HG02870 (cell line): ENCODE measurements at regions not wholly inside any gene's neighbourhood (a gene's known extent, or its start where the extent isn't known, plus 50 kb on each side); places are given as distances from the start of the nearest gene placed in this dataset.
"Not testable (repeated sequence)": the region's sequence is repeated elsewhere in the genome, so short reads cannot be mapped to it uniquely, and the experiment has no call there.

ENCODE experiments used
- ATAC-seq: cut with Tn5 transposase; IDR thresholded peaks from one replicate; pipeline ENCODE4 v1.9.1; 2021; ENCODE audit warnings: mild to moderate bottlenecking, moderate library complexity; ENCODE audit not compliant: unreplicated experiment

DNA sequence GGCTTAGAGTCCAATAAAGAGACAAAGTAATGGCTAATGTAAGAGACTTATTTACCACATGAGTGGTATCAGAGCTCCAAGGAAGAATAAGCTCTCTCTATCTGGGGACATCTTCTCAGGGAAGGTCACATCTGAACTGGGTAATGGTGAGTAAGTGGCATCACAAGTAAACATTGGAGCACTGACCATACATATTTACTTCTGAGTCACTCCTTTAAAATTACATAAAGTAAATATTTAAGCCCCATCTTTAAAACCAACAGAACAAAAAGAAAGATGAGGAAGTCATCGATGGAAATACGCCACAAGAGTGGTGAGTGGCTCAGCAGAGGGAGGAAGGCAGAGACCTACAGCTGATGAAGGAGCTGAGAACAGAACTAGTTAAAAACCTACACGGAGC is 159.9 kb downstream of the DUSP6 start:
- no peak for ATAC-seq

DNA sequence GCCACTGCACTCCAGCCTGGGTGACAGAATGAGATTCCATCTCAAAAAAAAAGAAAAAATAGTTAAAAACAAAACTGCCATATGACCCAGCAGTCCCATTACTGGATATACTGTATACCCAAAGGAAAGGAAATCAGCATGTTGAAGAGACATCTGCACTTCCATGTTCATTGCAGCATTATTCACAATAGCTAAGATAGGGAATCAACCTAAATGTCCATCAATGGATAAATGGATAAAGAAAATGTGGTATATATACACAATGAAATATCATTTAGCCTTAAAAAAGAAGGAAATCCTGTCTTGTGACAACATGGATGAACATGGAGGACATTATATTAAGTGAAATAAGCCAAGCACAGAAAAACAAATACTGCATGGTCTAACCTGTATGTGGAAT is 160.7 kb downstream of the DUSP6 start:
- ATAC-seq, result not testable (repeated sequence)

DNA sequence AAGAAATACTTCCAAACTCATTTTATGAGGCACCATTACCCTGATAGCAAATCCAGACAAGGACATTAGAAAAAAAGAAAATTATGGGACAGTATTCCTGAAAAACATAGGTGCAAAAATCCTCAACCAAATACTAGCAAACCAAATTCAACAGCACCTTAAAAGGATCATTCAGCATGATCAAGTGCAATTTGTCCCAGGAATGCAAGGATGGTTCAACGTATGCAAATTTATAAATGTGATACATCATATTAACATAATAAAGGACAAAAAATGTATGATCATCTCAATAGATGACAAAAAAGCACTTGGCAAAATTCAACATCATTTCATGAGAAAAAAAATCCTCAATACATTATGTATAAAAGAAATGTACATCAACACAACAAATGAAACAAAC is 162.9 kb downstream of the DUSP6 start:
- no peak for ATAC-seq

DNA sequence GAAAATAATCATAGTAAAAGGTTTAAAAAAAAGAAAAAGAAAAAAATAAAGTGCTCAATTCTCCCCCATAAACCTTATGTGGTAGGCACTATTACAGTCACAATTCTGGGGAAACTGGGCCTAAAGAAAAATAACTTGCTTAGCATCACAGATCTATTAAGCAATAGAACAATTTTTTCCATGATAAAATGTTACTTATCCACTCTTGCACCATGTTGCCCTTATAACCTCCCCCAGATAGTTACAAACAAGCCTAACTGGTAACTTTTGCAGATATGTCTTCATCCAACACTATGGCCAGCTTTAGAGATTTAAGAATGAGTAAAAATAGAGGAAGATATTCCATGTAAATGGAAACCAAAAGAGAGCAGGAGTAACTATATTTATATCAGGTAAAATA is 164.8 kb downstream of the DUSP6 start:
- ATAC-seq, result no peak

DNA sequence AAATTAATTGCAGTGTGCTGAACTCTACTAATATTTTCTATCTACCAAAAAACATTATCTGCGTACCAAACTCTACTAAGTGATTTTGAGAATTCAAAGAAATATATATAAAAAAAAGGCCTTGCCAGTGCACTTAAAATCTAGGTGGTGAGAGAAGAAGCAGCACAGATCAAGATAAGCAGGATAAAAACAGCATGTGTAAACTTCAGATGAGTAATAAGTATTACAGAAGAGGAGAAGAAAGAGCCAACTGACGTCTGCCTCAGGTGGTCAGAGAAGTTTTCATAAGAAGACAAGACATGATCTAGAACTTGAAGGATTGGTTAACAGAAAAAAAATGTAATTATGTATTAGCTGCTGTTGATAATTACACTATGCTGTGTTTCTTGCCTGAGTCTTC is 166.4 kb downstream of the DUSP6 start:
- no peak for ATAC-seq

DNA sequence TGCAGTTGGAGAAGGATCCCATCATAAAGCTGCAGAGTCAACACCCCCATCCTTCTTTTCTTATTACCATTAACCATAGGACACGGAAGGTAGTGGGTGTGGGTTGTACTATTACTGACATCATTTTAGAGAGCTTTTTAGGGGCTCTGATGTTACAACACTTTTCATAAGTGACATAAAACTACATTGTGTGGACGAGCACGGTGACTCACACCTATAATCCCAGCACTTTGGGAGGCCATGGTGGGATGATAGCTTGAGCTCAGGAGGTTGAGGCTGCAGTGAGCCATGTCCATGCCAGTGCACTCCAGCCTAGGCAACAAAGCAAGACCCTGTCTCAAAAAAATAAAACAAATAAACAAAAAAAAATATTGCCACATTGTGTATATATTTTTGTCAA is 167.1 kb downstream of the DUSP6 start:
- no peak for ATAC-seq

DNA sequence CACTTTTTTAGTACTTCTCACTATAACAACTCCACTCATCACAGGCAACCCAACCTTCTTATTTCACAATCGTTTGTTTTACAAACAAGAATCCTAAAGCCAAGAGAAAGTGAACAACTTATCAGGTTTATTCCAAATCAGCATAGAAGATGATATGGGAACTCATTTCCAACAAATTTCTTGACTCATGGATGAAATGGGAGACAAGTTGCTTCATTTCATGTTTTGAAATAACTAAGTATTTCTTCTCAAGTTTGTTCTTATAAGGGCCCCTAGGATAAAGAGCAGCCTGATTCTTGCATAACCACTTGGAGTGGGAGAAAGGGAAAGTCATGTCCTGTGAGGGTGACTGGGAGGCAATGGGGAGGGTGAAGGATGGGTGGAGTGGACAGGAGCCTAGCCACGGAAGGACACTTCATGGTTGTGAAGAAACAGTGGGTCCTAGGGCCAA is 168.3 kb downstream of the DUSP6 start:
- ATAC-seq, result no peak

DNA sequence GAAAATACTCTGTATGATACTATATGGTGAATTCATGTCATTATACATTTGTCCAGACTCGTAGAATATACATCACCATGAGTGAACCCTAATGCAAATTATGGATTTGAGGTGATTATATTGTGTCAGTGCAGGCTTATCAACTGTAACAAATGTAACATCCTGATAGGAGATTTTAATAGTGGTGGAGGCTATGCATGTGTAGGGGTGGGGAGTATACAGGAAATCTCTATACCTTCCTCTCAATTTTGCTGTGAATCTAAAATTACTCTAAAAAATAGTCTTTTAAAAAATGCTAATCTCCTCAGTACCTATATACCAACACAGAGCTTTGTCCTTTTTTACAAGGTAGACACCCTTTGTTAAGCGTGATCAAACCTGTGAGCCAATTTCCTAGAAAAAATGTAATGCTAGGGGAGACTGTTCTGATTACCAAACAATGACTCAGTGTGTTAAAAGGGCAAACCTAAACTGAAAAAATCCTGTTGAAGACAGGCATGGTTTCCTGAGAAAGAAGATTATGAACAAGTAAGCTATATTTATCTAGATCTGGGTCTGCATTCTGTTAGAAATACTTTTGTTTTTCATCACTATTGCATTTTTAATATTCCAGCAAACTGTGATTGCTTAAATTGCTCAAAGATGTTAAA is 170.9 kb downstream of the DUSP6 start:
- no peak for ATAC-seq

DNA sequence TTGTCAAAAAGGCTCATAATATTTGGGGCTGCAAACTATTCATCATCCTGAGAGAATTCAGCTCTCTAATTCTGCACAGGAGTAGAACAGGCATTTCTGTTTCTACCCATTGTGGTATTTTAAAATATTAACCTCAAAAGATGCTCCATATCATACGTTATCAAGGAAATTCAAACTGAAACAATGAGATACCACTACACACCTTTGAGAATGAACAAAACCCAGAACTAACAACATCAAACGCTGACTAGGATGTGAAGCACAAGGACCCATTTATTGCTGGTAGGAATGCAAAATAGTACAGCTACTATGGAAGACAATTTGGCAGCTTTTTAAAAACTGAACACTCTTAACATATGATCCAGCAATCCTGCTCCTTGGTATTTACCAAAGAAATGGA is 171.8 kb downstream of the DUSP6 start:
- no peak for ATAC-seq

DNA sequence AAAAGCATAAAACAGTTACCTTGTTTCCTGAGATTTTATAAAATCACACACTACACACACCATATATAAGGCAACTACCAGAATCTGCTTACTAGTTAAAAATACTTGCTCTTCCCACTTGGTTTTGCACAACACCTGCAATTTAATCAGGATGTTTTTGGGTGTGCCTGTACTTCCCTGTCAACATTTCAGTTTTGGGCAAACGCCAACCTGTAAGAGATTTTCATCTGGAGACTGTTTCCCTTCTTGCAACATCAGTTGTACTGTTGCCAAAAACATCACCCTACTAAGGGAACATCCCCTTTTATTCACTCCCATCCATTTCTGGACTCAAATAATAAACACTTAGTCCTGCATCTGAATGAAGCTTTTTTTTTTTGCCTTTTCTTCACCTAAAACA is 172.3 kb downstream of the DUSP6 start:
- ATAC-seq, result no peak

DNA sequence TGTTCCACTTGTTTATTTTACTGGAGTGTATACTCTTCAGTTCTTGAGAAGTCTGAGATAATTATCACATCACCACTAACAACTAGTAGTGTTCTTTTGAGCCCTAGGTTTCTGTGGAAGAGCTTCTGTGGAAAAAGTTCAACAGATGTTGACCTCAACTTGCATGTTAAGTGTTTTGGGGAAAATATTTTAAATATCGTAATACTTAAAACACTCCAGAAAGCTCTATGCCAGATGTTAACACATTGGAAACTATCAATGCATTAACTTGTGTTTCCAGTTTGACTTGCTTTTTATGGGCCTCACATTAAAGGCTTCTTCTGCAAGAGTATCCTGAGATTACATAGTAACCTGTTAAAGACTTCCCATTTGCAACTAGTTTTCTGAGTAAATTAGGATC is 173.1 kb downstream of the DUSP6 start:
- no peak for ATAC-seq

DNA sequence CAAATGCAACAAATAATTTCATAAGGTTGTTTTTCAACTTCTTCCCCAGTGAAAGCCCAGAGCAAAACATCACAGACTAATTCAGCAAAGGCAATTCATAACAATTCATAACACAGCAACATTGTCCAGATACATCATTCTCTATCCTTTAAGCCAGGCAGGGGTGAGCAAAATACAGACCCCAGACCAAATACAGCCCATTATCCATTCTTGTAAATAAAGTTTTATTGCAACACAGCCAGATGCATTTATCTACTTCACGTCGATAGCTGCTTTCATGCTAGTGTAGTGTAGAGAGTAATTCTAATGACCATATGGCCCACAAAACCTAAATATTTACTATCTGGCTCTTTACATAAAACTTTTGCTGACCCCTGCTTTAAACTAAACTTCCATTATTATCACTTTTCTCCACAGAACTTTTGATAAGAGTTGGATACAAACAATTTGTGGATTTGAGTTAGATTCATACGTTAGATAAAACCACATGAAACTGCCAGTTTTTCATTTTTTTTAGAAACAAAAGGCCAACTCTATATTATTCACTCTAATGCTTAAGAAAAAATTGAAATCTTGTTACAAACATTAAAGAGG is 174.4 kb downstream of the DUSP6 start:
- ATAC-seq, result no peak

DNA sequence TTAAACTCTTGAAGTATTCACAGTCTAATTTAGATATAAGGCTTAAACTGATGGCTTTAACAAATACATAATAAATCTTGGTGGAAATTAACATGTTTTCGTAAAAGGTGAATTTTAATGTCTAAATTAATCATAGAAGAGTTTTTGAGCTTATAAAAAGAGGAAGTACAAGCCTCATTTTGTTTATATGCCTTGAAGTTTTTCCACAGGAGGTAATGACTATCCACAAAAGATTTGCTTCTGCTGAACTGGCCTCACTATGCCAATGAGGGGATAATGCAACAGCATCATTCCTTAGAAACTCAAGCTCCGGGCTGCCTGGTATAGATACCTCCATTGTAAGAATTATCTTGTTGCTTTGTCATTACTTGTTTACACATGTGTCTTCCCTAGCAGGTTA is 175.6 kb downstream of the DUSP6 start:
- ATAC-seq, result no peak

DNA sequence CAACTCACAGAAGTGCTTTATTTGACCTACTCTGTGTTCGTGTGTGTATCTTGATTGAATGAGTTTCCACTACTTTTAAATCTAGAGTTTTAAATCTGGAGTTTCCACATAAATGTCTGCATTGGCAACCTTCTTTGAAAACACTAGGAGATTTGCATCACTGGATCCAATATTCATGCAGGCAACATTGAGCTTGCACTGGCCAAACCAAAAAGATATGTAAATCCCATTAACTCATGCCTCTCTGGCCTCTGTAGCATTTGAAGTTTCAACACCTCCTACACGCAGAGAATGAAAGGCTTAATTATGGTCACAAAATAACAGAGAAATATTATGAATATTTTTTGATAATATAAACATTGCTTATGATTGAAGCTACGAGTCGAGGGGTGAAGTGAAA is 178.6 kb downstream of the DUSP6 start:
- ATAC-seq, result no peak

DNA sequence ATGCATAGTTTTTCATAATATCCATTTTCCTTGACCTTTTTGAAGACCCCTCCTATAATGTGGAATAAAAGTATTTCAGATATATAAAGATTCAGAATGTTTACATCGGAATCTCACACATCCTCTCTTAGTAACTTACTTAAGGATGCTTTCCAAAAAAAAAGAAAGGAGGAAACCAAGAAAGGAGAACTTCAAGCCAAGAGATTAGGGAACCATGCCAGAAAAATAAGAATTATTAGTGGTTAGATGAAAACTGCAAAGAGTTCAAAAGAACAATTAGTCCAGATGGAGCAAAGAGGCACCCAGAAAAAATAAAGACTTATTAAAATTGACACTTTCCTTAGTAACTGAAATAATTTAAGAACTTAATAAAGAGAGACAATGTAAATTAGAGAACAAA is 179.2 kb downstream of the DUSP6 start:
- ATAC-seq, result no peak

DNA sequence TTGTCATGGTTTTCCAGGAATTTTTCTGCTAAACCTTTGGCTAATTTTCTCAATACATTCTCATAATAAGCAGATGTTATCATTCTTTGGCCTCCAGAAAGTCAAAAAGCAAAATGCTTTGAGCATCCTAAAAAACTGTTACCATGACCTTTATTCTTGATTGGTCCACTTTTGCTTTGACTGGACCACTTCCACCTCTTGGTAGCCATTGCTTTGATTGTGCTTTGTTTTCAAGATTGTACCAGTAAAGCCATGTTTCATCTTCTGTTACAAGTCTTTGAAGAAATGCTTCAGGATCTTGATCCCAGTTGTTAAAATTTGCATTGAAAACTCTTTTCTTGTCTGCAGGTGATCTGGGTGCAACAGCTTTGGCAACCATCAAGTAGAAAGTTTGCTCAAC is 180.1 kb downstream of the DUSP6 start:
- no peak for ATAC-seq

DNA sequence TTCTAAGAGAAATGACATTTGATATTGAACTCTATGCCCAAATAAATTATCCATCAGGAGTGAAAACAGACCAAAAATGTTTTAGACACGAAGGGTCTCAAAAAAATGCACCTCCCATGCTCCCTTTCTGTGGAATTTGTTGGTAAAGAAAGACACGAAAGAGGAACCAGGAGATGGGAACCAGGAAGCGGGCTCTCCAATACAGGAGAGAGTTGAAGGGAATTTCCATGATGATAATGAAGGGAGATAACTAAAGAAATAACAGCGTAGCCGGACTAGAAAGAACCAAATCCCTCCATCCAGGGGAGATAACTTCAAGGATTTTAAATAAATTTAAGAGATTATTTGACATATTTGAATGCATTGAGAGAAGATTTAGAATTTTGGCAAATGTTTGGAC is 183.0 kb downstream of the DUSP6 start:
- ATAC-seq, result no peak

DNA sequence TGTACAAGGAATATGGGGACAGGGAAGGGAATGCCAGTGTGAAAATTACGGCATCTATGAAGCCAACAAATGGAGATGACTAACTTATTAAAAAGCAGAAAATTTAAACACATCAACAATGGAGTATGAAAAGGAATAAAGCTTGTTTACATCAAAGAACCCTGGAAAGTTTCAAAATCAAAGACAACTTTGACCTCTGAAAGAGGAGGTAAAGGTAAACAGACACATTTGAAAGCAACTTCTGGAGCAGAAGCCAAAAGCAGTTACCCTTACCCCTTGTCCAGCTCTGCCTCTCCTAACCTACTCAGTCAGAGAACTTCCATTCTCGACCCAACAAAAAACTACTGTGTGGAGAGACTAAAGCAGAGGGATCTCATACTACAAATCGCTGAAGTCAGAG is 184.3 kb downstream of the DUSP6 start:
- ATAC-seq, result no peak

DNA sequence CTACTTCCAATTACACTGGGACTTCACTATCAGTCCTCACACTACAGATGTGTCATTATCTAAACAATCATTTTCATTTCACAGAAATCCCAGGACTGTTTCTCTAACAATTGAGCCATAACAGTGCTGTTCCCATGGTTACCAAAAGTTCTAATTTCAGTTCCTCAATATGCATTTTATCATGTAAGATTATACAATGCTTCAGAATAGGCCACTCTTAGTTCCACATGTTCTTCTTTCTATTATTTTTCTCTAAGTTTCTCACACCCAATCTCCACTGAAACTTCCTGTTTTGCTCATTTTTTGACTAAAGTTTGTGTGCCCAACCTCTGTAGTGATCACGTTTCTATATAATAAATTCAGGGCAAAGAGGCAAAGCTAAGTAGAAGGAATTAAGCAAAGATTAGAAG is 185.8 kb downstream of the DUSP6 start:
- peak; percentile 95 for ATAC-seq

DNA sequence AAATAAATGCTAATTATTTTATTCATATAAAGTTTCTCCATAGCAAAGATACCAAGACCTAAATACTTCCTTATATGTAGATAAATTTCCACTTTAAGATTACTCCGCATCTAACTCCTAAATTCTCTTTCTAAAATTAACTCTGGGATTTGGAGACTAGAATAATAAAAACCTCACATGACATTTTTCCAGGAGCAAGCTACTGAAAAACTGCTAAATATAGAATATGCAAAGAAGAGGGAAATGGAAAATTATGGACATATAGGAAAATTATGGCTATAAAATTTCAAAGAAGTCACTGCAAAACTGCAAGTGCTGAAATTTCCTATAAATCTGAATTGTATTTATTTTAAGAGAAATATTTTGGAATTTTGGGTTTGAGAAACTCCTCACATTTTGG is 186.2 kb downstream of the DUSP6 start:
- no peak for ATAC-seq

DNA sequence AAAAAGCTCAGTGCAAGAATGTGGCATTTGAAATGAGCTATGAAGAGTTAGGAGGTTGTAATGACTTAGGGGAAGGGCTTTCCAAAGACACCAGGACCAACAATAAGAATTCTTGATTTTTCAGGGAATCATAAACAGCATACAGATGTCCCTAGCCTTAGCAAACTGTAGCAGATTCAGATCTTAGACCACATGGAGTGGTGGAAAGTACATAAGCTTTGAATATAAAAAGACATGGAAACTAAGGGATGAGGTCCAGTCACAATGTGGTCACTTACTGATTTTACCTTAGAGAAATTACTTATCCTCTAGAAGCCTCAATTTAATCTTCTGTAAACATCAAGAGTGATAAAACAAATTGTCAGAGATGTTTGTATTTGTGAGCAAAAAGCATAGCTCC is 186.6 kb downstream of the DUSP6 start:
- ATAC-seq, result no peak

DNA sequence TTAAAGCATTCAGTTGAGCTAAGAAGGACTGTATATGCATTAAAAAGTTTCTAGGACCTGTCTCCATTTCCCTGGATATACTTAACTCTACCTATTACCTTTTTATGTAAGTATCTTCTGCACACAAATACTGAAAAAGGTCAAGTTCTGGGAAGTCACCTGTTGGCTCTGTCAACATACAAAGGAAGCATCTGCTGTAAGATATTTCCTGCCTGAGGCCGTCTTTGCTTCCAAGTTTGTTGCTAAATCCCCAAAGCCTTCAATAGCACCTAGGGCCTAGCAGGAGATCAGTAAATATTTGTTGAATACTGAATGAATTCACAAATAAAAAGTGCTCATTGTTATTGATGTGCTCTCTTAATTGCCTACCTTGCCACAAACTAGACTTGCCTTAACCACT is 188.4 kb downstream of the DUSP6 start:
- ATAC-seq, result no peak

DNA sequence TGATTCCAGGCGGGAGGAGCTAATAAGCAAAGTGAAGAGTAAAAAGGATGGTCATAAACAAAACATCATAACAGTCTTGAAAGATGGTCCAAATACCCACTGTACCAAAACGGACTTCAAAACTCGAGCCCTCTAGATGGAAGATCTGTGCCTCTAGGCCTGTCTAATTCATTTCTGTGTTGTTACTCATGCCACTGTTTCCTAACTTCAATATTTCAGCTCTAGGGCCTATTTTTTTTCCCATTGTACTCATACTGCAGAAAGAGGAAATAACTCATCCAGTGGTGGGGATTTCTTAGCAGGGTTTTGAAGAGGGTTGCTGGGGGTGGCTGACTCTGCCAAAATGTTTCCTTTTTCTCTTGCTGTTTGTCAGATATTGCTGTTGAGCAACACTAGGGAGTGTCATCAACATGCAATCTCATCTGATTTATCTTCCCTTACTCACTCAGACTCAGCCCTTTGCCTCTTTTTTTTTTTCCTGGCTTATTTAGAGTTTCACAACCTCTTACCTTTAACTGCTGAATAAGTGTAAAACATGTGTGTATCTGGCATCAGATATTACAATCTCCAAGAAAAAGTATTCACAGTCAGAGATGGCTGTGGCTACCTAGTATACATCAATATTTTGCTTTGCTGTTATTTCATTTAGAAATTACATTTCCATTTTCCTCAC is 189.6 kb downstream of the DUSP6 start:
- peak; percentile 39 for ATAC-seq
